SK-N-SH (cell line): ENCODE measurements at regions not wholly inside any gene's neighbourhood (a gene's known extent, or its start where the extent isn't known, plus 50 kb on each side); places are given as distances from the start of the nearest gene placed in this dataset.
A peak's percentile ranks its signal among the peaks of the same experiment; 100 is the strongest.

Experiments
- CTCF ChIA-PET: fragments of 300-600, 350-600 bp; formaldehyde crosslinking; extraction: SDS; loops from one replicate; lab custom pipeline; 2021; lab: Yijun Ruan, JAX
- POLR2A ChIA-PET: fragments of 350-600 bp; sonication (Branson Sonifier 250); formaldehyde crosslinking; extraction: SDS; loops from one replicate; lab custom pipeline; 2020; ENCODE audit warnings: antibody characterized with exemption, inconsistent platforms; lab: Yijun Ruan, JAX
- DNase-seq: peaks from one replicate; pipeline ENCODE4 v3.0.0; 2012
- H2AFZ ChIP-seq: fragments of 200-600 bp; sonication (generic); 2 replicates; pipeline ENCODE4 v1.8.1; 2016; ENCODE audit warnings: antibody characterized with exemption, mild to moderate bottlenecking, low read depth
- H3F3A ChIP-seq: fragments of 200-600 bp; sonication (generic); replicated peaks from 2 replicates; pipeline ENCODE3; 2016; ENCODE audit warnings: antibody characterized with exemption, mild to moderate bottlenecking; ENCODE audit not compliant: insufficient read depth
- H3K27ac ChIP-seq, 2 experiments: fragments of 200-500 bp in 1 of 2; fragments of 200-600 bp in 1 of 2; sonication (Bioruptor generic) in 1 of 2; sonication (generic), shearing (Covaris generic) in 1 of 2; 2 replicates each; pipeline versions ENCODE4 v1.5.1 to v1.6.1; 2014 to 2016; ENCODE audit warnings: low read depth in 2 of 2, inconsistent platforms in 1 of 2, low read length in 1 of 2, mild to moderate bottlenecking in 1 of 2, mixed read lengths in 1 of 2
- H3K27me3 ChIP-seq: fragments of 200-600 bp; sonication (generic), shearing (Covaris generic); 2 replicates; pipeline ENCODE4 v1.6.1; 2016; ENCODE audit warnings: mixed run types; ENCODE audit not compliant: insufficient read depth
- H3K36me3 ChIP-seq, 2 experiments: fragments of 200-500 bp in 1 of 2; fragments of 200-600 bp in 1 of 2; sonication (Bioruptor generic) in 1 of 2; sonication (generic) in 1 of 2; replicated peaks in 1 of 2; 2 replicates each; pipeline versions ENCODE3 to v1.5.1; 2014 to 2016; ENCODE audit warnings: low read length in 1 of 2, mild to moderate bottlenecking in 1 of 2; ENCODE audit not compliant: insufficient read depth in 2 of 2, control insufficient read depth in 1 of 2
- H3K4me1 ChIP-seq, 2 experiments: fragments of 200-500 bp in 1 of 2; fragments of 200-600 bp in 1 of 2; sonication (Bioruptor generic) in 1 of 2; sonication (generic), shearing (Covaris generic) in 1 of 2; 2 replicates each; pipeline versions ENCODE4 v1.5.1 to v1.6.1; 2014 to 2016; ENCODE audit warnings: low read depth in 1 of 2, low read length in 1 of 2, mixed run types in 1 of 2; ENCODE audit not compliant: insufficient read depth in 2 of 2, control insufficient read depth in 1 of 2
- H3K4me2 ChIP-seq: fragments of 200-600 bp; sonication (generic), shearing (Covaris generic); 2 replicates; pipeline ENCODE4 v1.6.1; 2017; ENCODE audit warnings: mixed run types
- H3K4me3 ChIP-seq, 2 experiments: fragments of 200-500 bp in 1 of 2; fragments of 200-600 bp in 1 of 2; sonication (Bioruptor generic) in 1 of 2; sonication (generic), shearing (Covaris generic) in 1 of 2; 2 replicates each; pipeline versions ENCODE4 v1.5.1 to v1.8.1; 2014 to 2016; ENCODE audit warnings: low read depth in 2 of 2, inconsistent platforms in 1 of 2, low read length in 1 of 2, mild to moderate bottlenecking in 1 of 2, mixed read lengths in 1 of 2, moderate library complexity in 1 of 2
- H3K79me2 ChIP-seq: fragments of 200-600 bp; sonication (generic); 2 replicates; pipeline ENCODE4 v1.8.1; 2017; ENCODE audit warnings: mild to moderate bottlenecking; ENCODE audit not compliant: insufficient read depth
- H3K9ac ChIP-seq: fragments of 200-600 bp; sonication (generic); 2 replicates; pipeline ENCODE4 v1.6.1; 2017; ENCODE audit warnings: mixed run types
- H3K9me2 ChIP-seq: fragments of 200-600 bp; sonication (generic); 2 replicates; pipeline ENCODE4 v1.6.1; 2017; ENCODE audit warnings: mixed run types
- H3K9me3 ChIP-seq: fragments of 200-600 bp; sonication (generic); 2 replicates; pipeline ENCODE4 v1.6.1; 2017; ENCODE audit warnings: mixed run types, mild to moderate bottlenecking, moderate library complexity
- H4K20me1 ChIP-seq: fragments of 200-600 bp; sonication (generic); 2 replicates; pipeline ENCODE4 v1.6.1; 2017; ENCODE audit warnings: mild to moderate bottlenecking, mixed run types; ENCODE audit not compliant: insufficient read depth
- CHD2 ChIP-seq: fragments of 150-350 bp; IDR thresholded peaks from 2 replicates; pipeline ENCODE4 v1.6.1; 2018; ENCODE audit warnings: low read length; ENCODE audit not compliant: partially characterized antibody
- CTCF ChIP-seq: fragments of 200-600 bp; sonication (generic); IDR thresholded peaks from 2 replicates; pipeline ENCODE4 v1.6.1; 2017; ENCODE audit warnings: antibody characterized with exemption, mild to moderate bottlenecking, moderate library complexity
- EP300 ChIP-seq, 2 experiments: IDR thresholded peaks; 2 replicates each; pipeline versions ENCODE4 v1.4.0 to v1.6.1; 2012; ENCODE audit warnings: borderline replicate concordance in 1 of 2, low read depth in 1 of 2, low read length in 1 of 2
- EZH2phosphoT487 ChIP-seq: fragments of 200-600 bp; sonication (generic); IDR thresholded peaks from 2 replicates; pipeline ENCODE4 v1.6.1; 2017; ENCODE audit warnings: low read depth, mixed run types, mild to moderate bottlenecking, antibody characterized with exemption, moderate library complexity, borderline replicate concordance
- FOXM1 ChIP-seq: IDR thresholded peaks from 2 replicates; pipeline ENCODE4 v1.4.0; 2012; ENCODE audit warnings: low read depth, mild to moderate bottlenecking
- GABPA ChIP-seq: IDR thresholded peaks from 2 replicates; pipeline ENCODE4 v1.4.0; 2012; ENCODE audit warnings: low read depth, mild to moderate bottlenecking
- GATA2 ChIP-seq: sonication (generic); formaldehyde crosslinking; IDR thresholded peaks from 2 replicates; pipeline ENCODE4 v1.5.0; 2020; ENCODE audit warnings: mild to moderate bottlenecking, missing genetic modification reagents
- IRF3 ChIP-seq: fragments of 150-350 bp; IDR thresholded peaks from 2 replicates; pipeline ENCODE4 v1.6.1; 2016; ENCODE audit warnings: mild to moderate bottlenecking, low read depth, low read length
- MEF2A ChIP-seq: IDR thresholded peaks from 2 replicates; pipeline ENCODE4 v1.4.0; 2012; ENCODE audit warnings: low read depth, borderline replicate concordance
- MXI1 ChIP-seq: IDR thresholded peaks from 2 replicates; pipeline ENCODE4 v1.6.1; 2012; ENCODE audit warnings: mild to moderate bottlenecking, low read depth, low read length, improper control_type of control experiment
- RAD21 ChIP-seq: IDR thresholded peaks from 2 replicates; pipeline ENCODE4 v1.6.1; 2012; ENCODE audit warnings: mild to moderate bottlenecking, low read length
- SIN3A ChIP-seq: IDR thresholded peaks from 2 replicates; pipeline ENCODE4 v1.6.1; 2012; ENCODE audit warnings: low read depth, mild to moderate bottlenecking, low read length, moderate library complexity, borderline replicate concordance
- SMC3 ChIP-seq: IDR thresholded peaks from 2 replicates; pipeline ENCODE4 v1.6.1; 2012; ENCODE audit warnings: low read depth, low read length, improper control_type of control experiment
- TAF1 ChIP-seq: IDR thresholded peaks from 2 replicates; pipeline ENCODE4 v1.6.1; 2012; ENCODE audit warnings: low read depth, mild to moderate bottlenecking, low read length, moderate library complexity, borderline replicate concordance
- TCF12 ChIP-seq: IDR thresholded peaks from 2 replicates; pipeline ENCODE4 v1.4.0; 2012
- USF1 ChIP-seq: IDR thresholded peaks from 2 replicates; pipeline ENCODE4 v1.4.0; 2012; ENCODE audit warnings: low read depth, borderline replicate concordance
- ZBTB33 ChIP-seq: IDR thresholded peaks from 2 replicates; pipeline ENCODE4 v1.4.0; 2012; ENCODE audit warnings: low read depth, borderline replicate concordance
- WGBS: methylation state at CpG from one replicate; pipeline ENCODE4 v1.1.6; 2017; ENCODE audit warnings: low lambda C conversion rate; 5-methylcytosine and 5-hydroxymethylcytosine counted together

GRCh38 chr6:56899753-56900152 lies 55.2 kb upstream of the BEND6 start:
- Histone ChIP-seq H3K4me2 (no peak overlapping the region; the same call in 1 of the 2 replicates), H3K9me2 (no peaks in the 10 kb centered on the region), H3K36me3 (peaks cover 7 to 28% of the 10 kb centered on the region in 2 experiments), H3K9ac (no peak overlapping the region; the same call in 1 of the 2 replicates), H3F3A (peaks cover 20% of the 10 kb centered on the region), H4K20me1 (no peaks in the 10 kb centered on the region), H3K4me3 (no peak overlapping the region), H3K9me3 (no peaks in the 10 kb centered on the region), H3K4me1 (peaks cover 0 to 19% of the 10 kb centered on the region in 2 experiments; a peak in 3 of 4 replicates), H2AFZ (no peak overlapping the region), H3K27me3 (no peaks in the 10 kb centered on the region), H3K79me2 (peaks cover 9% of the 10 kb centered on the region), H3K27ac (peak overlapping the region; percentile 70 to 74; a peak in 3 of 4 replicates)
- 76% methylated on average over 2 of the region's 2 CpGs for WGBS
- POLR2A ChIA-PET: no interaction called here
- no peak for TF ChIP-seq CTCF
- TF ChIP-seq EZH2phosphoT487: no peak
- TF ChIP-seq FOXM1: no peak
- no peak for TF ChIP-seq TCF12
- TF ChIP-seq RAD21: no peak
- TF ChIP-seq GATA2 (CRISPR knock-in tag): no peak
- TF ChIP-seq SIN3A: no peak
- no peak for TF ChIP-seq USF1
- TF ChIP-seq CHD2: no peak
- no peak for TF ChIP-seq MXI1
- no peak for TF ChIP-seq GABPA
- no peak for TF ChIP-seq ZBTB33
- no peak for TF ChIP-seq IRF3
- no peak for TF ChIP-seq EP300 (IDR thresholded peaks at IDR 0.05; ENCODE audit: borderline replicate concordance in 1 of 2, low read depth in 1 of 2, low read length in 1 of 2)
- TF ChIP-seq MEF2A: no peak
- no peak for TF ChIP-seq TAF1
- TF ChIP-seq SMC3: no peak
- CTCF ChIA-PET: interaction anchor here (1.1 to 6.5 kb wide), 3 partner anchors 39 to 417 kb away, joined by 3 to 64 read pairs (median 4); partner anchors contain the start of gene PRIM2
- DNase-seq: no peak
